GM23248 (cell line): ENCODE measurements at regions not wholly inside any gene's neighbourhood (a gene's known extent, or its start where the extent isn't known, plus 50 kb on each side); places are given as distances from the start of the nearest gene placed in this dataset.

Source experiments
- EZH2 ChIP-seq: fragments of 200-600 bp; sonication (generic); IDR thresholded peaks from 2 replicates; pipeline ENCODE4 v1.6.1; 2018; ENCODE audit warnings: antibody characterized with exemption, mild to moderate bottlenecking; ENCODE audit not compliant: insufficient read depth, poor library complexity, severe bottlenecking
- EZH2phosphoT487 ChIP-seq: fragments of 200-600 bp; sonication (generic); IDR thresholded peaks from 2 replicates; pipeline ENCODE4 v1.6.1; 2018; ENCODE audit warnings: antibody characterized with exemption, moderate library complexity, mild to moderate bottlenecking, low read depth; ENCODE audit not compliant: insufficient read depth

- TF ChIP-seq EZH2, result no peak
- TF ChIP-seq EZH2phosphoT487, result no peak
Observed at GRCh38 chr1:182193908-182194550, 132.5 kb upstream of the ZNF648 start.
